Body of pancreas (tissue), 4 donors: ENCODE measurements at regions not wholly inside any gene's neighbourhood (a gene's known extent, or its start where the extent isn't known, plus 50 kb on each side); places are given as distances from the start of the nearest gene placed in this dataset.

Experiments
- ATAC-seq: fragments of 150-250 bp; one replicate; pipeline ENCODE4 v1.9.1; 2016
- DNase-seq, 4 donors: peaks; one replicate each; pipeline ENCODE4 v3.0.0-alpha.2; 2019
- H3K27ac ChIP-seq, 4 donors: fragments of 200-600 bp; sonication (generic); 1 replicate in 3 of 4; 2 replicates in 1 of 4; pipeline versions ENCODE4 v1.5.1 to v1.6.1; 2016 to 2019; ENCODE audit warnings: mild to moderate bottlenecking in 1 of 4, mixed read lengths in 1 of 4, moderate library complexity in 1 of 4
- H3K27me3 ChIP-seq, 2 donors: fragments of 200-600 bp; sonication (generic); one replicate each; pipeline ENCODE4 v1.6.0; 2016; ENCODE audit warnings: mild to moderate bottlenecking in 1 of 2
- H3K36me3 ChIP-seq, 2 donors: fragments of 200-600 bp; sonication (generic); replicated peaks in 1 of 2; 2 replicates each; pipeline ENCODE4 v1.5.1; 2016; ENCODE audit warnings: low read depth in 2 of 2; ENCODE audit not compliant: insufficient read depth in 1 of 2
- H3K4me1 ChIP-seq: fragments of 200-600 bp; sonication (generic); one replicate; pipeline ENCODE4 v1.6.0; 2016
- H3K4me3 ChIP-seq, 2 donors: fragments of 200-600 bp; sonication (generic); 1 replicate in 1 of 2; 2 replicates in 1 of 2; pipeline ENCODE4 v1.5.1; 2016 to 2019
- H3K9me3 ChIP-seq, 3 donors: fragments of 200-600 bp; sonication (generic); 1 replicate in 2 of 3; 2 replicates in 1 of 3; pipeline ENCODE4 v1.5.1; 2016
- POLR2A ChIP-seq, 3 donors: fragments of 450-650 bp; IDR thresholded peaks; one replicate each; pipeline ENCODE4 v1.6.1; 2016; ENCODE audit warnings: antibody characterized with exemption in 3 of 3, mild to moderate bottlenecking in 2 of 3
- WGBS, 2 donors: methylation state at CpG; one replicate each; pipeline ENCODE4 v1.1.5; 2017; 5-methylcytosine and 5-hydroxymethylcytosine counted together
- intact Hi-C: fragments of 100-400 bp; cut with DNase I; formaldehyde crosslinking; loops from one replicate; pipeline ENCODE4 v1.15.1; 2023
- TF ChIP-seq, protein P1 (sequence below), 7 experiments: fragments of 450-650 bp in 4 of 7; fragments of 200-600 bp in 3 of 7; sonication (generic) in 3 of 7; IDR thresholded peaks; one replicate each; pipeline ENCODE4 v1.5.1; 2016 to 2019; ENCODE audit warnings: antibody characterized with exemption in 7 of 7

DNA sequence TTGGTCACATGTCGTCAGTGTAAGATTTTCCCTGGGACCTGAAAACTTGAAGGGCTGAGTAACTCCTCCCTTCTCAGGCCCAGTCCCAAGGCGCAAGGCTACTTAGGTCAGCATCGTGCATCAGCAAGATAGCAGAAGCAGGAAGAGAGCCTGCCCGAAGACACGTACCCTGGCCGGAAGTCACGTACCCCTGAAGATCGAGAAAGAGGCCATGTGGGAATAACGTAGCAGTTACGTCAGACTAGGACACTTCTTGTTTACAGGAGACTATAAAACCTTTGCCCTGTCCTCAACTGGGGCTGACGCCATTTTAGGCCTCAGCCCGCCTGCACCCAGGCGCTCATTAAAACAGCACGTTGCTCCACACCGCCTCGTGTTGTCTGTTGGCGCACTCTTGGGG, 114.3 kb upstream of the GALNT17 start:
- Histone ChIP-seq H3K27ac (no peak overlapping the region), H3K4me3 (no peak overlapping the region), H3K27me3 (no peaks in the 10 kb centered on the region), H3K9me3 (no peaks in the 10 kb centered on the region), H3K4me1 (no peaks in the 10 kb centered on the region), H3K36me3 (no peaks in the 10 kb centered on the region)
- no peak for DNase-seq
- WGBS, 2 donors: 87 to 94% methylated on average over 17 of the region's 17 CpGs
- TF ChIP-seq POLR2A (IDR thresholded peaks at IDR 0.05): no peak
- TF ChIP-seq, protein P1, sequence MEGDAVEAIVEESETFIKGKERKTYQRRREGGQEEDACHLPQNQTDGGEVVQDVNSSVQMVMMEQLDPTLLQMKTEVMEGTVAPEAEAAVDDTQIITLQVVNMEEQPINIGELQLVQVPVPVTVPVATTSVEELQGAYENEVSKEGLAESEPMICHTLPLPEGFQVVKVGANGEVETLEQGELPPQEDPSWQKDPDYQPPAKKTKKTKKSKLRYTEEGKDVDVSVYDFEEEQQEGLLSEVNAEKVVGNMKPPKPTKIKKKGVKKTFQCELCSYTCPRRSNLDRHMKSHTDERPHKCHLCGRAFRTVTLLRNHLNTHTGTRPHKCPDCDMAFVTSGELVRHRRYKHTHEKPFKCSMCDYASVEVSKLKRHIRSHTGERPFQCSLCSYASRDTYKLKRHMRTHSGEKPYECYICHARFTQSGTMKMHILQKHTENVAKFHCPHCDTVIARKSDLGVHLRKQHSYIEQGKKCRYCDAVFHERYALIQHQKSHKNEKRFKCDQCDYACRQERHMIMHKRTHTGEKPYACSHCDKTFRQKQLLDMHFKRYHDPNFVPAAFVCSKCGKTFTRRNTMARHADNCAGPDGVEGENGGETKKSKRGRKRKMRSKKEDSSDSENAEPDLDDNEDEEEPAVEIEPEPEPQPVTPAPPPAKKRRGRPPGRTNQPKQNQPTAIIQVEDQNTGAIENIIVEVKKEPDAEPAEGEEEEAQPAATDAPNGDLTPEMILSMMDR (IDR thresholded peaks at IDR 0.05): no peak
- ATAC-seq: no peak
- intact Hi-C loops: no loop called here

DNA sequence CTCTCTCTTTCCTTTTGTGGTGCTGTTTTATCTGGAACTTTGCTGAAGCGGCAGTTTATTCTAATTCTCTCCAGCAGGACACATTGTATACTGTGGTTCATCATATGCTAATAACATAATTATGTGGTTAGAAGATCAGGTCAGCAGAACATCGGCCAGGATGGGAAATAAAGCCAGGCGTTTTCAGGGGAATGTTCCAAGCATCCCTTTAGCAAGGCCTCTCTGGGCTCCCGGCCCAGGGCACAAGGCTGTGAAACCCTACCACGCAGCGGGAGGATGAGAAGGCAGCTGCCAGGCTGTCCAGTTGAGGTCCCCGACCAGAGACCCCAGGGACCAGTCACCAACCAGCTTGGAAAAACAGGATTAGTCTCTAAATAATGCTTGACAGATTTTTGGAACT, 112.2 kb upstream of the GALNT17 start:
- no peak overlapping the region for H3K27ac ChIP-seq
- H3K27me3 ChIP-seq: no peaks in the 10 kb centered on the region
- no peaks in the 10 kb centered on the region for H3K9me3 ChIP-seq
- TF ChIP-seq, protein P1 (IDR thresholded peaks at IDR 0.05): no peak
- no peak for TF ChIP-seq POLR2A (IDR thresholded peaks at IDR 0.05)
- H3K4me3 ChIP-seq: no peak overlapping the region
- no peaks in the 10 kb centered on the region for H3K4me1 ChIP-seq
- ATAC-seq: no peak
- intact Hi-C loops: no loop called here
- peak in 3 of 4 donors; percentile 13 to 16 (median 13) for DNase-seq
- WGBS, 2 donors: 75 to 81% methylated on average over 7 of the region's 7 CpGs
- H3K36me3 ChIP-seq: no peaks in the 10 kb centered on the region

DNA sequence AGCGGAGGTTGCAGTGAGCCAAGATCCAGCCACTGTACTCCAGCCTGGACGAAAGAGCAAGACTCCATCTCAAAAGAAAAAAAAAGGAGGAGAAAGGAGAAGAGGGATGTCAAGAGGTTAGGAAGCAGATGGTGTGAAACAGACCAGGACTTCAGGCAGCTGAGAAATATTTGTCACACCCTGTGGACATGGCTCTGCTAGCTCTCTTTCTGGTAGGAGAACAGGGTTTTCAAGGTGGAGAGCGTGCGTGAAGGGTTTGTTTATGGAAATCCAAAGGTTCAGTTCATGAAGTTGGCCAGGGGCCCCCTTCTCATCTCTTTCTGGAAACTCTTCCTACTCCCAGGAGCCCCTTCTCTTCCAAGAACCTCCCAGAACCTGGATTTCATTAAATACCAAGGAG, 110.8 kb upstream of the GALNT17 start:
- ATAC-seq (no peak), DNase-seq (no peak)
- Histone ChIP-seq H3K36me3 (no peaks in the 10 kb centered on the region), H3K27ac (no peak overlapping the region), H3K4me3 (no peak overlapping the region), H3K4me1 (no peaks in the 10 kb centered on the region), H3K9me3 (no peaks in the 10 kb centered on the region), H3K27me3 (no peaks in the 10 kb centered on the region)
- no peak for TF ChIP-seq POLR2A (IDR thresholded peaks at IDR 0.05)
- TF ChIP-seq, protein P1 (IDR thresholded peaks at IDR 0.05): no peak
- intact Hi-C loops: no loop called here
- WGBS, 2 donors: 81 to 91% methylated on average over 4 of the region's 4 CpGs

DNA sequence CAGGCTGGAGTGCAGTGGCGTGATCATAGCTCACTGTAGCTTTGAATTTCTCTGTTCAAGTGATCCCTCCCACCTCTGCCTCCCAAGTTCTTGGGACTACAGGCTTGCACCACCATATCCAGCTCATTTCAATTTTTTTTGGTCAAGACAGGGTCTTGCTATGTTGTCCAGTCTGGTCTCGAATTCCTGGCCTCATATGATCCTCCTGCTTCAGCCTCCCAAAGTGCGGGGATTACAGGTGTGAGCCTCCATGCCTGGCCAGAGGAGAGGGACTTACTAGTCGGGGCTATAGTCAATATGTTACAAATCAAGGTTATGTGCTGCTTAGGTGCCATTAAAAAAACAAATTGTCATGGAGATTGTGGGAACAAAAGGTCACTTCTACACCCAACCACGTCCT, 105.3 kb upstream of the GALNT17 start:
- no peak overlapping the region for H3K27ac ChIP-seq
- TF ChIP-seq, protein P1 (IDR thresholded peaks at IDR 0.05): no peak
- TF ChIP-seq POLR2A (IDR thresholded peaks at IDR 0.05): no peak
- WGBS, 2 donors: 61% methylated on average over 5 of the region's 5 CpGs
- H3K9me3 ChIP-seq: no peaks in the 10 kb centered on the region
- DNase-seq (no peak), ATAC-seq (no peak)
- intact Hi-C loops: no loop called here
- H3K4me3 ChIP-seq: no peak overlapping the region
- H3K4me1 ChIP-seq: no peaks in the 10 kb centered on the region
- no peaks in the 10 kb centered on the region for H3K27me3 ChIP-seq
- no peaks in the 10 kb centered on the region for H3K36me3 ChIP-seq

DNA sequence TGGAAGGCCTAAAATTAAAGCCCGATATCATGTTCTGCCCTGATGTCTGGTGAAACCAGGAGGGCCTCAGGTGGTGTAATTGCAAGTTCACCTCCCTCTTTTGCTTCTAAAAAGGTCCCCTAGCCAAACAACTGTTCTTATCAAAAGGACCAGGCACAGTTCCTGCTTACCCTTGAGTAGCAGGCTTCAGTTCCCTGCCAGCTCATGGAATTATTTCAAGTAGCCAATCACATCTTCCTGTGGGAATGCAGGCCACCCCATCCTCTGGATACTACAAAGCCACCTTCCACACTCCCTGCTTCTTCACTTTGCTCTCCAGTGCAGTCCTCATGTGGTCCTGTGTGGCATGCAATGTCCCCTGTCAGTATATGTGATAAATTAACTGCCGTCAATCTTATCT, 97.7 kb upstream of the GALNT17 start:
- Histone ChIP-seq H3K36me3 (no peaks in the 10 kb centered on the region), H3K4me1 (no peaks in the 10 kb centered on the region), H3K27ac (no peak overlapping the region), H3K4me3 (no peak overlapping the region), H3K27me3 (no peaks in the 10 kb centered on the region), H3K9me3 (no peaks in the 10 kb centered on the region)
- WGBS, 2 donors: 83 to 86% methylated on average over 2 of the region's 2 CpGs
- no peak for TF ChIP-seq POLR2A (IDR thresholded peaks at IDR 0.05)
- TF ChIP-seq, protein P1 (IDR thresholded peaks at IDR 0.05): no peak
- DNase-seq (no peak), ATAC-seq (no peak)
- intact Hi-C loops: no loop called here
